AG04450 (cell line): ENCODE measurements at regions not wholly inside any gene's neighbourhood (a gene's known extent, or its start where the extent isn't known, plus 50 kb on each side); places are given as distances from the start of the nearest gene placed in this dataset.

Experiments
- CTCF ChIA-PET: fragments of 300-600, 350-600 bp; formaldehyde crosslinking; extraction: SDS; loops from one replicate; lab custom pipeline; 2022; ENCODE audit warnings: antibody characterized with exemption, inconsistent platforms; lab: Charles Lee
- POLR2A ChIA-PET: fragments of 350-600 bp; formaldehyde crosslinking; extraction: SDS; loops from one replicate; lab custom pipeline; 2021; ENCODE audit warnings: antibody characterized with exemption, inconsistent platforms; lab: Yijun Ruan, JAX
- DNase-seq: peaks from one replicate; pipeline ENCODE4 v3.0.0-alpha.2; 2011; ENCODE audit warnings: low read depth, low spot score
- H3K27ac ChIP-seq: one replicate; pipeline ENCODE4 v1.5.1; 2012; ENCODE audit warnings: low read depth, low read length, control low read depth
- H3K27me3 ChIP-seq: one replicate; pipeline ENCODE4 v1.6.0; 2012; ENCODE audit warnings: low read length; ENCODE audit not compliant: control insufficient read depth, insufficient read depth
- H3K4me3 ChIP-seq: 2 replicates; pipeline ENCODE4 v1.5.1; 2011; ENCODE audit warnings: mild to moderate bottlenecking, low read depth, low read length, control low read depth
- H3K9me3 ChIP-seq: 2 replicates; pipeline ENCODE4 v1.5.1; 2012; ENCODE audit warnings: low read length; ENCODE audit not compliant: control insufficient read depth, insufficient read depth
- CTCF ChIP-seq: IDR thresholded peaks from 2 replicates; pipeline ENCODE4 v1.5.1; 2011; ENCODE audit warnings: low read depth, low read length, control low read depth, inconsistent platforms

DNA sequence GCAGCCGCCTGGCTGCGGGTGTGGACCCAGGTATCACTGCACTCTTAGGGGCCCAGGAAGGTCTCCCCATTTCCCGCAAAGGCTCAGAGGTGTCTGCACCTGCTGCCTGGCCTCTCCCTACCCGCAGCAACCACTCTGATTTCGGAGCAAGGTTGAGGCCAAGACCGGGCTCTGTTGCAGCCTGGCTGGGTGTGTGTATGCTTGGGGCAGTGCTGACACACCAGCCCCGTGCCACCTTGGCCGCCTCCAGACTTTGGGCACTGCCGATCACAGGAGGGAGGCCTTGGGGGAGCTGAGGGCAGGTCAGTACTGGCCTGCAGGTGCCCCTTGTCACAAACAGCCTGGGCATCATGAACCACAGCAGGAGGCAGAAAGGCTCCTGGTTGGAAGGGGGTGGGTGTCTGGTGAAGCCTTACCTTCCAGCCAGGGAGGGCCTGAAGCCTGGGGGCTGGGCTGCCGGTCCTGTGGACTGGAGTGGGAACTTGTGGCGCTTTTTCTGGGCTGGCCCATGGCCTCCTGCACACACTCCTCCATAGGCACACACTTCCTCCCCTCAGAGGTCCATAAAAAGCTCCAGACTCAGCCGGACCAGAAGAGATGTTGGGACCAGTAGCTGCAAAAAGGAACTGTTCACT lies 519.5 kb downstream of the RWDD3 start:
- H3K9me3 ChIP-seq, result peaks cover 19% of the 10 kb centered on the region; the same call in 1 of the 2 replicates
- no peaks in the 10 kb centered on the region for H3K27me3 ChIP-seq
- ChIA-PET CTCF (no interaction called here), POLR2A (no interaction called here)
- H3K27ac ChIP-seq, result no peak overlapping the region
- H3K4me3 ChIP-seq, result no peak overlapping the region
- TF ChIP-seq CTCF, result no peak
- no peak for DNase-seq

- Histone ChIP-seq H3K27me3 (no peaks in the 10 kb centered on the region), H3K4me3 (no peak overlapping the region), H3K27ac (no peak overlapping the region), H3K9me3 (peaks cover 19% of the 10 kb centered on the region; the same call in 1 of the 2 replicates)
- no peak for DNase-seq
- CTCF ChIA-PET, result no interaction called here
- TF ChIP-seq CTCF, result no peak
- POLR2A ChIA-PET, result no interaction called here
Measured at GRCh38 chr1:95754412-95754811, 520.4 kb downstream of the RWDD3 start.

DNA sequence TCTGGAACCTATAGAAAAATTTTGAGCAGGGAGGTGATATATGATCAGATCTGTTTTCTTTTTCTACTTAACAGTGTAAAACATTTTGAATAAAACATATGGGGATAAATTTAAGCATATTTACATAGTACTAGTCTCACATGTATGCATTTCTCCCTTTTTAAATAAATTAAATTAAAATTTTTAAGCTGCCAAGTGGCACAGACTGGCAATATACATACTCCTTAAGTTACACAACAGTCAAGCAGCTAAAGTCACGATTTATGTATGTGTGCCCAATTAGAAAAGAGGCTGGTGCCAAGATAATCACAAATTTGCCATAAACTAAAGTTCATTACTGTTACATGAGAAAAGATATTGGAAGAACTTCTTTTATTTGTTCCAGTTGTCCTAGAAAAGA lies 532.0 kb downstream of the RWDD3 start:
- ChIA-PET POLR2A (no interaction called here), CTCF (no interaction called here)
- H3K27ac ChIP-seq, result no peak overlapping the region
- TF ChIP-seq CTCF, result no peak
- no peak for DNase-seq
- no peaks in the 10 kb centered on the region for H3K27me3 ChIP-seq
- no peaks in the 10 kb centered on the region for H3K9me3 ChIP-seq
- no peak overlapping the region for H3K4me3 ChIP-seq

DNA sequence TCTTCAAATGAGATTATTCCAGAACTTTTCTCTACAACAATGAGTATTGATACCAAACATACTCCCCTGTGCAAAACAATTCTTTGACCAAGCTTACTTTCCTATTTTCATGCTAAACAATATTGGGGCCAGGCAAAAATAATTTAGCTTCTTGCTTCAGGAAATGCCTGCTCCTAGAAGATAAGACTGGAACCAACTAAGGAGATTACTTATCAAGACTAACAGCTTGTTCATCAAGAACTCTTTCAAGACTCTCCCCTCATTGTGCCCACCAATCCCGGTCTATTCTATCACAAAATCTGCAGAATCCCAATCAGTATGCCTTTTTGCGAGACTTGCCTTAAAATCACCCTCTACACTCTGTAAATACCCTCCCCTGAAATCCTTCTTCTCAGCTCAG lies 536.6 kb downstream of the RWDD3 start:
- H3K27ac ChIP-seq, result no peak overlapping the region
- no peak for DNase-seq
- CTCF ChIA-PET, result no interaction called here
- POLR2A ChIA-PET, result no interaction called here
- no peaks in the 10 kb centered on the region for H3K9me3 ChIP-seq
- no peak overlapping the region for H3K4me3 ChIP-seq
- no peak for TF ChIP-seq CTCF
- no peaks in the 10 kb centered on the region for H3K27me3 ChIP-seq

DNA sequence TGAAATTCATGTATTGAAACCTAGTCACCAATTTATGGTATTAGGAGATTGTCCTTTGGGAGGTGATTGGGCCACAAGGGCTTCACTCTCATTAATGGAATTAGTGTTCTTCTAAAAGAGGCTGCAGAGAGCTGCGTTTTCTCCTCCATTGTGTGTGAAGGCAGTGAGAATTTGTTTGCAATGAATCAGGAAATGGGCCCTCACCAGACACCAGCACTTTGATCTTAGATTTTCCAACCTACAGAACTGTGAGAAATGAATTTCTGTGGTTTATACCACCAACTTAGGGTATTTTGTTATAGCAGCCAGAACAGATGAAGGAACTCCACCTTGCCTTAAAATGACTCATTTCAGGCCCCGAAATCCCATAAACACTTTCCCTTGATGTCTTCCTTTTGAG lies 544.2 kb downstream of the RWDD3 start:
- TF ChIP-seq CTCF, result no peak
- Histone ChIP-seq H3K27me3 (no peaks in the 10 kb centered on the region), H3K9me3 (no peaks in the 10 kb centered on the region), H3K4me3 (no peak overlapping the region), H3K27ac (no peak overlapping the region)
- DNase-seq, result no peak
- ChIA-PET CTCF (no interaction called here), POLR2A (no interaction called here)
